HG03135 (cell line): ENCODE measurements at regions not wholly inside any gene's neighbourhood (a gene's known extent, or its start where the extent isn't known, plus 50 kb on each side); places are given as distances from the start of the nearest gene placed in this dataset.

Experiments used
- ATAC-seq: cut with Tn5 transposase; IDR thresholded peaks from one replicate; pipeline ENCODE4 v1.9.1; 2021; ENCODE audit warnings: mild to moderate bottlenecking, moderate library complexity; ENCODE audit not compliant: unreplicated experiment

DNA sequence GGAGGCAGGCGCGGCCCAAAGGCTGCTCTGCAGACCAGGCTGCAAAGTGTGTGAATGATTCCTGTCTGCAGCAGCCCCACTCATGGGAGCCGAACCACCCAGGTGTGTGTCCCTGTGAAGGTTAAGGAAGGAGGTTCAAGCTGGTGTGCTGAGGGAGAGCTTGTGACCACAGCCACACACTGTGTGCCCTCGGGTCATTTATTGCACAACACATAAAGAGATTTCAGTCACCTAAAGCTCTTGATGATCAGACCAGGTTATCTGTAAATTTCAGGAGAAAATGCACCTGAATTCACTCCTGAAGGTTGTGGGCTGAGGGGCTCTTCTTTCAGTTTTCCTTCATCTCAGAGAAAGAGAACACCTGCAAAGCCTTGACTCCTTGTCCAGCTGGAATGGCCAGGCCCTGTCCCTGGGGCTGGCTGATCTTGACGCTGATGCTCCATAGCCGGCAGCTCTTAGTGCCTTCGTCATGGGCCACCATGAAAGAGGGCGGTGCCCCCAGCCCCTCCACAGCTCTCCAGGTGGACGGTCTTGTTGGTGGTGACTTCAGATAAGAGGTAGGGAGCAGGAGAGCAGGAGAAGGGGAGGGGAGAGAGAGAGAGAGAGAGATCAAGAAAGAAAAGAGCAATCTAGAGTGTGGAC, 110.8 kb upstream of the C1QTNF9B start:
- ATAC-seq = no peak

DNA sequence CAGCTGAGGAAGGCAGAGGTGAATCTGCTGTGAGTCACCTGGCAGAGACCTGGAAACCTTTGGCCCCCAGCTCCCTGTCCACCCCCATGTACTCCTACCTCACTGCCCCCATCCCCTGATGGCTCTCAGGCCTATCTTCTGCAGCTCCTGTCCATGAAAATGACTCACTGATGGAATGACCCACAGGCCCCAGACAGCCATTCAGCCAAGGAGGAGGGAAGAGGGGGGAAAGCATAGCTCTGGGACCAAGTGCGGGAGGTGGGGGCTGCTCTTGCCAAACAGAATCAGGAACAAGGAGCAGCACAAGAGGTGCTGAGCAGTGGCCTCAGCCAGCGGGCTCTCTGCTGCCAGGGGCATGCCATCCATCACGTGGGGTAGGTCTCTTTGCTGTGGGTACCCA, 111.4 kb upstream of the C1QTNF9B start:
- no peak for ATAC-seq

- ATAC-seq = no peak
Measured at GRCh38 chr13:24011266-24011665, 114.0 kb upstream of the C1QTNF9B start.

GRCh38 chr13:24012648-24013047, 115.3 kb upstream of the C1QTNF9B start:
- no peak for ATAC-seq

GRCh38 chr13:24013189-24013588, 115.9 kb upstream of the C1QTNF9B start:
- no peak for ATAC-seq

DNA sequence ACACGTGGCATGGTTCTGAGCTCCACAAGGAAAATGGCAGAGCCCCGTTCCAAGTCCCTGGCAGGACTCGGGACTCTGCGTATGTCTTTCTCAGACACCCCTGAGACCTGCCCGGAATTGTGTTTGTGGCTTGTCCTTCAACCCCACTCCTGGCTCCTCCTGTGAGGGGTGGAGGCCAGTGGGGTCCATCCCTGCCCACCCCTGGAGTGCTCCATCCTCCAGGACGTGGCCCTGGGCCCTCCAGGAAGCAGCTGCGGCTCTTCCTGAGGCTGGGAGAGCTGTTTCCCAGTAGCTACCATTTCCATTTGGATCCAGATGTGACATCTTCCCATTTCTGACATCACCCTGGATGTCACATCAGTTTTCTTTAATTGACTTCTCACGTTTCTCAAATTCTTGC, 118.7 kb upstream of the C1QTNF9B start:
- ATAC-seq = no peak

DNA sequence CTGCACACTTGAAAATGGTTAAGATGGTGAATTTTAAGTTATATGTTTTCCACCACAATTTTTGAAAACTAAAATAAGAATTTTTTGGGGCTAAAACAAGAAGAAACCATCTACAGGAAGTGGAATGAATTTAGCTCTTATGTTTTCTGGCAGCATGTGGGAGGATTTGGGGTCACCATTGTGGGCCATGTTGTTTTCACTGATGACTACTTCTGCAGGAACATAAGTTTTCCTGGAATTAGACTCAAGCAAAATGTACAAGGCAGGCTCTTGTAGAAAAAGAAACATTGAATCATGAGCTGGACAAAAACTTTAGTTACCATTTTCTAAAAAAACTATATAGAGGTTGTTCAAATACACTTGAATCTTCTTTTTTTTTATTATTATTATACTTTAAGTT, 125.3 kb upstream of the C1QTNF9B start:
- no peak for ATAC-seq

GRCh38 chr13:24023073-24023472, 125.8 kb upstream of the C1QTNF9B start:
- no peak for ATAC-seq

DNA sequence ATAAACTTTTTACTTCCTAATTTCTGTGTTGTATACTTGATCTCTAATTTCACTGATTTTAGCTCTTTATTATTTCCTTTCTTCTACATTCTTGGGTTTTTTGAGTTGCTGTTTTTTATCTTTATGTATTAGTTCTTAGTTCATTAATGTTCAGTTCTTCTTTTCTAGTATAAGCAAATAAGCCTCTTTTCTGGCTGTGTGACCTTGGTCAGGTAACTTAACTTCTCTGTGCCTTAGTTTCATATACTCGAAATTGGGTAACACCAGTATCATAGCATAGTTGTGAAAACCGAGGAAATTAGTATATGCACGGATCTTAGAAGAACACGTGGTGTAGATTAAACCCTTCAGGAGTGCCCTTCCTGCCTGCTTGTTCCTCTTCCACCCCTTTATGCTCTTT, 130.2 kb upstream of the C1QTNF9B start:
- no peak for ATAC-seq

GRCh38 chr13:24032252-24032651, 128.3 kb upstream of the SPATA13 start:
- ATAC-seq = no peak

- no peak for ATAC-seq
Measured at GRCh38 chr13:24032674-24033073, 127.8 kb upstream of the SPATA13 start.

GRCh38 chr13:24033527-24034302, 126.8 kb upstream of the SPATA13 start:
- ATAC-seq = no peak

- ATAC-seq = no peak
Measured at GRCh38 chr13:24035411-24035810, 125.1 kb upstream of the SPATA13 start.

GRCh38 chr13:24036115-24036514, 124.4 kb upstream of the SPATA13 start:
- ATAC-seq = no peak

GRCh38 chr13:24038405-24038804, 122.1 kb upstream of the SPATA13 start:
- no peak for ATAC-seq

- ATAC-seq = no peak
Measured at GRCh38 chr13:24038841-24039330, 121.6 kb upstream of the SPATA13 start.

GRCh38 chr13:24039621-24040475, 120.7 kb upstream of the SPATA13 start:
- ATAC-seq = peak; percentile 69

- no peak for ATAC-seq
Measured at GRCh38 chr13:24040835-24041234, 119.7 kb upstream of the SPATA13 start.

- ATAC-seq = no peak
Measured at GRCh38 chr13:24041651-24042225, 118.8 kb upstream of the SPATA13 start.

- ATAC-seq = no peak
Measured at GRCh38 chr13:24042710-24043440, 117.6 kb upstream of the SPATA13 start.
